Stimulated activated CD8-positive, alpha-beta memory T cell treated with anti-CD3 and anti-CD28 coated beads, Interleukin-4, amount 100 ng/mL, for 4 hours (primary cell): ENCODE measurements at regions not wholly inside any gene's neighbourhood (a gene's known extent, or its start where the extent isn't known, plus 50 kb on each side); places are given as distances from the start of the nearest gene placed in this dataset.

ENCODE experiments used
- DNase-seq, 2 donors: peaks; one replicate each; pipeline ENCODE4 v3.0.0-alpha.2; 2020; ENCODE audit warnings: low read depth in 2 of 2, low spot score in 1 of 2

- no peak for DNase-seq
Measured at GRCh38 chr15:39291690-39292089, 289.2 kb upstream of the THBS1 start.

GRCh38 chr15:39296955-39297354, 283.9 kb upstream of the THBS1 start:
- no peak for DNase-seq

GRCh38 chr15:39298271-39298962, 282.5 kb upstream of the THBS1 start:
- no peak for DNase-seq

- DNase-seq, result no peak
Measured at GRCh38 chr15:39299486-39300267, 281.2 kb upstream of the THBS1 start.

GRCh38 chr15:39300451-39301153, 280.3 kb upstream of the THBS1 start:
- no peak for DNase-seq

- DNase-seq, result no peak
Measured at GRCh38 chr15:39301589-39301999, 279.3 kb upstream of the THBS1 start.

- no peak for DNase-seq
Measured at GRCh38 chr15:39302936-39303335, 277.9 kb upstream of the THBS1 start.

- no peak for DNase-seq
Measured at GRCh38 chr15:39304201-39304841, 276.6 kb upstream of the THBS1 start.

- DNase-seq, result no peak
Measured at GRCh38 chr15:39304931-39305728, 275.7 kb upstream of the THBS1 start.

- DNase-seq, result no peak
Measured at GRCh38 chr15:39310633-39311032, 270.2 kb upstream of the THBS1 start.

- DNase-seq, result no peak
Measured at GRCh38 chr15:39312984-39313383, 267.9 kb upstream of the THBS1 start.

GRCh38 chr15:39313467-39313866, 267.4 kb upstream of the THBS1 start:
- no peak for DNase-seq

GRCh38 chr15:39313881-39314280, 267.0 kb upstream of the THBS1 start:
- DNase-seq, result no peak

- DNase-seq, result no peak
Measured at GRCh38 chr15:39315206-39315850, 265.6 kb upstream of the THBS1 start.

GRCh38 chr15:39317225-39317624, 263.7 kb upstream of the THBS1 start:
- DNase-seq, result no peak

- no peak for DNase-seq
Measured at GRCh38 chr15:39318231-39318630, 262.6 kb upstream of the THBS1 start.

- no peak for DNase-seq
Measured at GRCh38 chr15:39320355-39320754, 260.5 kb upstream of the THBS1 start.

- DNase-seq, result no peak
Measured at GRCh38 chr15:39320886-39321285, 260.0 kb upstream of the THBS1 start.

GRCh38 chr15:39321977-39322376, 258.9 kb upstream of the THBS1 start:
- DNase-seq, result no peak

GRCh38 chr15:39323157-39323556, 257.7 kb upstream of the THBS1 start:
- no peak for DNase-seq
